OCI-LY7 (cell line): ENCODE measurements at regions not wholly inside any gene's neighbourhood (a gene's known extent, or its start where the extent isn't known, plus 50 kb on each side); places are given as distances from the start of the nearest gene placed in this dataset.

Source experiments
- CTCF ChIP-seq: fragments of 200-600 bp; sonication (generic); conservative IDR thresholded peaks from 2 replicates; pipeline ENCODE4 v1.5.1; 2014; ENCODE audit warnings: mild to moderate bottlenecking, antibody characterized with exemption, low read length, moderate library complexity, mixed read lengths
- EZH2phosphoT487 ChIP-seq: fragments of 200-600 bp; sonication (generic); IDR thresholded peaks from 2 replicates; pipeline ENCODE4 v1.6.1; 2018; ENCODE audit warnings: low read depth, borderline replicate concordance, mild to moderate bottlenecking, mixed run types, antibody characterized with exemption, low read length, moderate library complexity, mixed read lengths

GRCh38 chr4:187479511-187479910 lies 516.1 kb upstream of the ZFP42 start:
- TF ChIP-seq CTCF = no peak
- TF ChIP-seq EZH2phosphoT487 = no peak
